ENCODE measurements at regions not wholly inside any gene's neighbourhood (a gene's known extent, or its start where the extent isn't known, plus 50 kb on each side); places are given as distances from the start of the nearest gene placed in this dataset.

DNA sequence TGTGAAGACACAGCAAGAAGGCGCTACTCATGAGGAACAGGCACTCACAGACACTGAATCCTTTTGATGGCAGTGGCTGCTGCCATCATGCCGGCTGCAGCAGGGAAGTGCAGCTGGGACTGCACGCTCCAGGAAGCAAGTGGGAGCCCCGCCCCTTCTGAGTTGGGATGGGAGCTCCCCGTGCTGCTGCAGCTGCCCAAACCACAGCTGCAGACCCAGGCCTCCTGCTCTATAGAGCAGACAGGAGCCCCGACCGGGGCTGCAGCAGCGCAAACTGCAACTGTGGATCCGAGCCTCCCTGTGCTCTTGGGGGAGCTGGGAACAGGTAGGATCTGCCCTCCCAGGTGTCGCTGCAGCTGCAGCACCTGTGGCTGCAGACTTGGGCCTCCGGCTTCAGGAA is 65.2 kb upstream of the MARK1 start:
- no peaks in the 10 kb centered on the region for H3K9me1 ChIP-seq (ENCODE audit: control insufficient read depth, extremely low read depth, insufficient read depth, low read length)
- FAIRE-seq (no peak), DNase-seq (ENCODE audit: low read depth, low spot score) (no peak)
- no peak overlapping the region for H2AFZ ChIP-seq (ENCODE audit: control insufficient read depth, low read length)
- no peaks in the 10 kb centered on the region for H3K27me3 ChIP-seq (ENCODE audit: control insufficient read depth, extremely low read depth, insufficient read depth, low read length)
- H3K4me2 ChIP-seq (ENCODE audit: control insufficient read depth, extremely low read depth, insufficient read depth, low read depth, low read length), result no peak overlapping the region
- H3K27ac ChIP-seq (ENCODE audit: control insufficient read depth, insufficient read depth, low read length), result no peak overlapping the region
- dilution Hi-C loops (cut with MboI; ENCODE audit: extremely low pct_ligation_motif_present, low sequenced_read_pairs), result no loop called here
- H3K79me2 ChIP-seq (ENCODE audit: control insufficient read depth, insufficient read depth, low read length), result no peaks in the 10 kb centered on the region
- no peaks in the 10 kb centered on the region for H3K9me3 ChIP-seq (ENCODE audit: control insufficient read depth, low read depth, low read length)
- no peaks in the 10 kb centered on the region for H4K20me1 ChIP-seq (ENCODE audit: control insufficient read depth, extremely low read depth, insufficient read depth, low read length)
- H3K4me3 ChIP-seq (ENCODE audit: control insufficient read depth in 2 of 3, extremely low read depth in 1 of 3, insufficient read depth in 2 of 3, low read depth in 1 of 3, low read length in 3 of 3), result no peak overlapping the region
- H3K4me1 ChIP-seq (ENCODE audit: control insufficient read depth, extremely low read depth, insufficient read depth, low read length), result peaks cover 7% of the 10 kb centered on the region
- TF ChIP-seq, protein P1, sequence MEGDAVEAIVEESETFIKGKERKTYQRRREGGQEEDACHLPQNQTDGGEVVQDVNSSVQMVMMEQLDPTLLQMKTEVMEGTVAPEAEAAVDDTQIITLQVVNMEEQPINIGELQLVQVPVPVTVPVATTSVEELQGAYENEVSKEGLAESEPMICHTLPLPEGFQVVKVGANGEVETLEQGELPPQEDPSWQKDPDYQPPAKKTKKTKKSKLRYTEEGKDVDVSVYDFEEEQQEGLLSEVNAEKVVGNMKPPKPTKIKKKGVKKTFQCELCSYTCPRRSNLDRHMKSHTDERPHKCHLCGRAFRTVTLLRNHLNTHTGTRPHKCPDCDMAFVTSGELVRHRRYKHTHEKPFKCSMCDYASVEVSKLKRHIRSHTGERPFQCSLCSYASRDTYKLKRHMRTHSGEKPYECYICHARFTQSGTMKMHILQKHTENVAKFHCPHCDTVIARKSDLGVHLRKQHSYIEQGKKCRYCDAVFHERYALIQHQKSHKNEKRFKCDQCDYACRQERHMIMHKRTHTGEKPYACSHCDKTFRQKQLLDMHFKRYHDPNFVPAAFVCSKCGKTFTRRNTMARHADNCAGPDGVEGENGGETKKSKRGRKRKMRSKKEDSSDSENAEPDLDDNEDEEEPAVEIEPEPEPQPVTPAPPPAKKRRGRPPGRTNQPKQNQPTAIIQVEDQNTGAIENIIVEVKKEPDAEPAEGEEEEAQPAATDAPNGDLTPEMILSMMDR (optimal IDR thresholded peaks at IDR 0.05 in 1 of 3, IDR thresholded peaks at IDR 0.05 in 1 of 3, conservative IDR thresholded peaks at IDR 0.05 in 1 of 3; ENCODE audit: extremely low read depth in 1 of 3, insufficient read depth in 2 of 3, low read length in 3 of 3), result peak in 1 of 3 experiments; percentile 9
- TF ChIP-seq EZH2 (IDR thresholded peaks at IDR 0.05; ENCODE audit: low read length), result no peak
- H3K36me3 ChIP-seq (ENCODE audit: control insufficient read depth in 2 of 2, extremely low read depth in 1 of 2, insufficient read depth in 2 of 2, low read length in 2 of 2), result no peaks in the 10 kb centered on the region
- no peak overlapping the region for H3K9ac ChIP-seq (ENCODE audit: control insufficient read depth, extremely low read depth, insufficient read depth, low read length)

DNA sequence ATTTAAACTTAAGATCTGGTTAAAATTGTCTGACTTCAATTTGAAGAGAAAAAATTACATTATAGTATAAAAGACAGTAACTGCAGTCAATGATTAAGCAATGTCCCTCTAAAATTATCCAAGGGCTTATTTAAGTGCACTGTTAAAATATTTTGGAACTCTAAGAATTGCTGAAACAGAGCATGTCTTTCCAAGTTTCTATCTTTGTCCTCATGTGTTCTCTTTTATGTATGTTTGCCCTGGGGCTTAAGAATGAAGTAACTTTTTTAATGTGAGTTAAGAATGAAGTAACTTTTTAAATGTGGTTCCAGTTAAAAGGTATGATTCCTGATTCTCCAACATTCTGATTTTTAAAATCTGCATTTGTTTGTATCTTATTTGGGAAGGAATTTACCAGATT is 69.0 kb upstream of the MARK1 start:
- H3K9me3 ChIP-seq (ENCODE audit: control insufficient read depth, low read depth, low read length), result no peaks in the 10 kb centered on the region
- no peak overlapping the region for H2AFZ ChIP-seq (ENCODE audit: control insufficient read depth, low read length)
- no peak overlapping the region for H3K9ac ChIP-seq (ENCODE audit: control insufficient read depth, extremely low read depth, insufficient read depth, low read length)
- FAIRE-seq (no peak), DNase-seq (ENCODE audit: low read depth, low spot score) (no peak)
- no peaks in the 10 kb centered on the region for H3K27me3 ChIP-seq (ENCODE audit: control insufficient read depth, extremely low read depth, insufficient read depth, low read length)
- H3K4me1 ChIP-seq (ENCODE audit: control insufficient read depth, extremely low read depth, insufficient read depth, low read length), result peaks cover 7% of the 10 kb centered on the region
- H3K27ac ChIP-seq (ENCODE audit: control insufficient read depth, insufficient read depth, low read length), result no peak overlapping the region
- dilution Hi-C loops (cut with MboI; ENCODE audit: extremely low pct_ligation_motif_present, low sequenced_read_pairs), result no loop called here
- no peak overlapping the region for H3K4me2 ChIP-seq (ENCODE audit: control insufficient read depth, extremely low read depth, insufficient read depth, low read depth, low read length)
- H3K79me2 ChIP-seq (ENCODE audit: control insufficient read depth, insufficient read depth, low read length), result no peaks in the 10 kb centered on the region
- no peaks in the 10 kb centered on the region for H3K36me3 ChIP-seq (ENCODE audit: control insufficient read depth in 2 of 2, extremely low read depth in 1 of 2, insufficient read depth in 2 of 2, low read length in 2 of 2)
- H3K9me1 ChIP-seq (ENCODE audit: control insufficient read depth, extremely low read depth, insufficient read depth, low read length), result no peaks in the 10 kb centered on the region
- H3K4me3 ChIP-seq (ENCODE audit: control insufficient read depth in 2 of 3, extremely low read depth in 1 of 3, insufficient read depth in 2 of 3, low read depth in 1 of 3, low read length in 3 of 3), result no peak overlapping the region
- no peaks in the 10 kb centered on the region for H4K20me1 ChIP-seq (ENCODE audit: control insufficient read depth, extremely low read depth, insufficient read depth, low read length)
- TF ChIP-seq EZH2 (IDR thresholded peaks at IDR 0.05; ENCODE audit: low read length), result no peak
- TF ChIP-seq, protein P1 (optimal IDR thresholded peaks at IDR 0.05 in 1 of 3, IDR thresholded peaks at IDR 0.05 in 1 of 3, conservative IDR thresholded peaks at IDR 0.05 in 1 of 3; ENCODE audit: extremely low read depth in 1 of 3, insufficient read depth in 2 of 3, low read length in 3 of 3), result no peak
